ENCODE measurements at regions not wholly inside any gene's neighbourhood (a gene's known extent, or its start where the extent isn't known, plus 50 kb on each side); places are given as distances from the start of the nearest gene placed in this dataset.
"Not testable (repeated sequence)": the region's sequence is repeated elsewhere in the genome, so short reads cannot be mapped to it uniquely, and the experiment has no call there.

DNA sequence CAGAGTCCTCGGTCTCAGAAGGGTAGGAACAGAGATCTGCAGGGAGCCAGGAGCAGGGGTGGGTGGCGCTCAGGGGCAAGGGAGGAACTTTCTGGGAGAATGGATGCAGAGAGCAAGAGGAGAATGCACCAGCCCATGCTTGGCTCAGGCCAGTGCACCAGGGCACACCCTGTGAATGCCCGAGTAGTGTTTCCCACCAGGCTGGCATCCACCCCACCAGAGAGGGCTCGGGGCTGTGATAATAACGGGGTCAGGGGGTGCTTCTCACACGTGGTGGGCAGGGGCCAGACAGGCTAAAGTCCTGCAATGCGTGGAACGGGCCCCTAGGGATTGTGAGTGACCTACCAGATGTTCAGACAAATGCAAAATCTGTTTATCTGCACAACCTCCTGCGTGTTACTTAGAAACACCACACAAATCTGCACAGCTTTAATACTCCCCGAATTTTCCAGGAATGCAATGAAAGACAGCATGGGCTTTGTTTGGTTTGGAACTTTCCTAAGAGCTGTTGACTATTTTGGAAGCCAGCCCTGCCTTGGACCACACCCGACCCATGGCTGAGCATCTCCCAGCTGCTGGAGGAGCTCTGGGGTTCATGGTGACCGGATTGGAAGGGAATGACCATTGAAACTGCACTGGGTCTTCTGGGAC, 368.3 kb downstream of the SHANK2 start:
- DNase-seq, result no peak

DNA sequence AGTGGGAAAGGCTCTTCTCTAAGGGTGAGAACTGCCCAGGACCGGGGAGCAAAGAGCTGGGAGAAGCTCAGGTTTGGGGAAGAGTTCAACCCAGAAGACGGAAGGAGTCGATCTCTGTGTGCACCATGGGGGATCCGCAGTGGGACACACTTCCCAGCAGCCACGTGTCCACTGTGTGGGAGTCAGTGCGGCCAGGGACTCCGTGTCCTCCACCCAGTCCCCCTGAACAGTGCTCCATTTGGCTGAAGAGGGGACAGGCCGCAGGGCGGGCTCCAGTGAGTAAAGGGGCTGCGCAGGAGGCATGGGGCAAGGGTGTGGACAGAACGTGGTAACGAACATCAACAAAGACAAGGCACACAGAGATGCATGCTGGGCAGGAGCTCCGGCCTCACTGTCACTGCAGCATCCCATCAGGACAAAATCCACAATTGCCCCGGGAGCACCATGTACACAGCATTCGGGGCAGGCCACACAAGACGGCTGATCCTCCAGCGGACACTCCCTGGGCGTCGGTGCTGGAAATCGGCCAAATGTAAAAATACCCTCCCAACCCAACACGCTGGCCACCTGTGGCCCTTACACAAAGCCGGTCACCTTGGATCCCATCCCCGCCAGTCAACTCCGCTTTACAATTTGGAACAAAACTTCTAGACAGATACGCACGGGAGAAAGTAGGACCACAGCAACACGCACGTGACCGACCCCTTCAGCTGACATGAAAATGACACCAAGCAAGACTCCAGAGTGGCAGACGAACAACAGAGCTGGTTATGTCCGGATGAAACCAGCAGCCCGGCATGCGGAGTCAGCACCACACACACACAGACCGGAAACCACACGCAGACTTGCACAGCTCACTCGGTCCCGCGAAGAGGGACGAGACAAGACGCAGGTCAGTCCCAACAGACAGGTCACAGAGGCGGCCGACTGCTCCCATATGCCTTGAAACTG, 366.8 kb downstream of the SHANK2 start:
- DNase-seq, result no peak

DNA sequence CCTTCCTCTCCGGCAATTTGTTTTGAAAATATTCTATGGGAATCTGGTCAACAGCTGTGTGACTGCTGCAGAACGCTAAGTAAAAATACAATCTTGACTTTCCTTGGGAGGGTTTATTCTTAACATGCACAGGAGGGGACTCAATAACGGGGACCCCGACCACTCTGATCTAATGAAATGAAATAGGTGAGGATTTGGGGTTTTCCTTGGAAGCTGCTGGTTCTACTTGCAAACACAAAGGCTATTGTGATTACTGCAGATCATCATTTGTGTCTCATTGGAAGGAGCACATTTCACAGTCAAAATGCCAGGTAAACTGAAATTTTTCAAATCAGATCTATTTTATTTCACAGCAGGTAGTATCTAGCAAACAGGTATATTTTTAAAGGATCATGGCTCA, 366.1 kb downstream of the SHANK2 start:
- no peak for DNase-seq

DNA sequence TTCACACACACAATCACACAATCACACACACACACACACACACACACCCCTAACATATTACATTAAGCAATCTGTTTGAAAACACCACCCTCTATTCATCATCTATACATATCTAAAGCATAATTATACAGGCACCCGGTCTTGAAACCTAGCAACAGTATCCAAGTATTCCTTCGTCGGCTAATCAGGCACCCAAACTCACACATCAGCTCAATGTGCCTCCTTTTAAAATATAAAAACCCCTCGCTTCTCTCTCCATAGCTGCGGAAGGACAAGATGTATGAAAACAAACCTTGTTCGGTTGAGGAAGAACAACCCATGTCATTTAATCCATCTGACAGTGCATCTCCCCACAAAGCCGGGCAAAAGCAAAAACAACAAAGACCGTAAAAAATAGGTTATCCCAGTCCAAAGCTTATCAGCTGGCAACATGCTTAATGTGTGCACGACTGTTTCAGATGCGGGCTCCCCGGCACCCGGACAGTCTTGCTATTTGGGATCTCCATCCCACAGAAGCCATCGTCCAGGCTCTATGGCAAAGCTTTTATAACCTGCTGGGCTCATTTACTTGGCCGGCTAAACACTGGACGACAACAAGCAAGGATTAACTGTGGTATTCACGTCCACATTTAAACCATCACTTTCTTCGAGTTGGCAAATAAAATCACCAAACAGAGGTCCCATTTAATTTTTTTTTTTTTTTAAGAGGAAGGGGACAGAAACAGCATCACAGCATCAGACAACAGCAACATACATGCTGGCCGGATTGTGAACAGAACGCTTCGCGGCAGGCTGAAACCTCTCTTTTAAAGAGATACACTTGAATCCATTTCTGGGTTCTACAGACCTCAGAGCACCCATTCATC, 365.5 kb downstream of the SHANK2 start:
- no peak for DNase-seq

DNA sequence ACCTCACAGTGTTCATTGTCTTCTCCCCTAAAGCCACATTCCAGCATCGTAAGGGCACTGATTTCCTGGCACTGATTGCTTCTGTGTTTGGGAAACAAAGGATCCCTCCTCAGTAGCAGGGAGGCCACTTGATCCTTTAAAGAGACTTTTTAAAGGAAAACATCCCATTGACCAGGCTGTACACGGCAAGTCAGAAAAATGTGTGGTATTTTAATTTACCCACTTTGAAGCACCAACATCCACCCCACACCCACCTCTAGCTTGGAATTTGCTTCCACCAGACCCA, 364.9 kb downstream of the SHANK2 start:
- DNase-seq, result no peak

DNA sequence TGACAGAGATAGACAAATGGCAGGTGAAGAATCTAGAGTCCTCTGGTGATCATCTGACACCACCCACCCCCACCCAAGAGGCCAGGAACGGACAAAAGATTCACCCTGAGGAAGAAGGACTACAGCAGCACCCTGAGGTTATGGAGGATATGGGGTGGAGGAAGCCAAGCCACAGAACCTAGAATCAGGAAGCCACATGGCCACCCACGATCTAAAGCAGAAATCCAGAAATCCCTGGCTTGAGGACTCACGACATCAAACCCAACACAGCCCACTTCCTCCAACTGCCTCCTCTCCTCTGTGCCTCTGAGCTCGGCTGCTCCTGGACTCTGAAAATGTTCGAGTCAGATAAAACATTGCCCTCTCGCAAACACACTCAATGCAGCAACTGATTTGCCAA, 364.3 kb downstream of the SHANK2 start:
- DNase-seq, result no peak

DNA sequence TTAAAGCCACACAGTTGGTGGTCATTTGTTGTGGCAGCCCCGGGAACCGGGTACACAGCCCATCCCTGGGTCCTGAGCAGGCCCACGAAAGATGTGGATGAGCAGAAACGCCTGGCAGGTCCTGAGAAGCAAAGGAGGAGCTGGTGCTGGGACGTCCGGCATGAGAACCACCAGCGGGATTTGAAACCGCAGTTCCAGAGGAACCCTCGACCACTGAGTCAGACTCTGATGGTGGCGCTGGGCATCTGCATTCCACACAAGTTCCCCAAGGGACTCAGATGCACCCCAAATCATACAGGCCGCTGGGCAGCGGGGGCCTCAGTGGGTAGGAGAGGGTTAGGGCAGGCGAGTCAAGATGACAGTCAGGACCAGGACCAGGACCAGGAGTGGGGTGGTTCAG, 363.0 kb downstream of the SHANK2 start:
- DNase-seq, result no peak

DNA sequence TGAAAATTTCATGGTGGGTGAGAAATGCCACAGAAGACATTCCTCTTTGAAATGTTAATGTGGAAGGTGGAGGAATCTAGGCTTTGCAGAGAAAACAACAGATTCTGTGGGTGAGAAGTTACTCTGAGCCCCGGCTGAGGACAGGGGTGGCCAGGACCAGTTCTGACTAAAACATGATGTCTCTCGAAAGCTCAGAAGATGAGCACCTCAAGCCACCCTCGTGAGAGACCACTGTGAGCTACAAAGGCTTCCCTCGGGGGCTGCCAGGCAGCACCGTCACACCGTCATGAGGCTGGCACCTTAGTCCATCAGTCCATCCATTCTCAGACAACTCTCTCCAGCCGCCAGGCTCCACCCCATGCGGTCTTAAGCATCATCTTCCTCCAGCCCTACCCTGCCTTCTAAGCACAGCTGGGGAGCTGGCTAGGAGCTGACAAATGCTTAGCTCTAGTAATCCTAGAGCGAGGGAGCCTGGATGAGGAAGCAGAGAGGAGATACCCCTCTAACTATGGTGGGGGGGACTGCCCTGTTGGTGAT, 360.5 kb downstream of the SHANK2 start:
- DNase-seq, result no peak

DNA sequence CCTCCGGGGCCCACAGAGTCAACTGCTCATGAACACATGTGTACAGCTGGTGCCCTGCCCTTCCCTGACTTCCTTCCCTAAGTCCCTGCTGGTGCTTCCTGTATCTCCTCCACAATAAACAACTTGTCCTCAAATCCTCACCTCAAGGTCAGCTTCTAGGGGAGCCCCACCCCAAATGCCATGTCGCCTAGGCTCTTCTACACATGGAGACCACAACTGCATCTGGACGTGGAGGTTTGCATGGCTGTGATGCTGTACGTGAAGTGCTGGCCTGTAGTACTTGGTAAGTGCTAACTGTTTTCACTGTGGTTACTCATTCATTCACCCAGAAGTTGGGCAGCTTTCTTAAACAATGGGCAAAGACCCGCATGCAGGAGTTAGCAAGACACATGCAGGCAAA, 359.5 kb downstream of the SHANK2 start:
- no peak for DNase-seq

DNA sequence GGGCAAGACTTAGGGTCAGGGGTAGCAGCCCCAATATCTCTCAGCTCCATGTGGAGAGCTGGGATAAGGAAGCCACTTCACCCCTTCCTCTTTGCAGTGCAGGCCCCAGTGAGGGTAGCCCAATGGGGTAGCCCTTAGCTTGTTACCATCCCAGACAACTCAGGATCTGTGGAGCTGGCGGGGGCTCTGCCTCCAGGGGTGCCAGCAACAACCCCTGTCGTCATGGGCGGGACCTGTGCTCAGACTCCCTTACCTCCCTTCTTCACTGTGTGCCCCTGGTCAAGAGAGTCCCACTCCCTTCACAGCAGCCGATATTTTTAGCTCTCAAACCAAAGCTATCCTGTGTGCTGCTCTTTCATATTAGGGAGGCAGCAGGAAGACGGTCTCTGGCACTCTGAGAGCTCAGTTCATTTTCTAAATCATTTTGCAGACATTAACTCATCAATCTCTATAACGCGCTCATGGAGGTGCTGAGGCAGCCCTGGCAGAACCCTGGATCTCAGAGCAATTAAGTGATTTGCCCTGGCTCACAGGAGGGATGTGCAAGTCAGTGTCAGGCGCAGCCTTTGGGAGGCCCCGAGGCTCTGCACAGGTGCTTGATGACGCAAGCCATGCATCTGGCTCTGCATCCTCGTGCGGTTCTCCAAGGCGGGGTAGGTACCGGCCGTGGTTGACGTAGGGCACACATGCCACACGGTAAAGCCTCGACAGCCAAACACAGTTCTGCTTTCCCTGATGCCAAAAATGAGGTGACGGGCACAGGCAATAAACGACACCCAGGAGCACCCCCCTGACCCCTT, 357.6 kb downstream of the SHANK2 start:
- DNase-seq, result no peak

DNA sequence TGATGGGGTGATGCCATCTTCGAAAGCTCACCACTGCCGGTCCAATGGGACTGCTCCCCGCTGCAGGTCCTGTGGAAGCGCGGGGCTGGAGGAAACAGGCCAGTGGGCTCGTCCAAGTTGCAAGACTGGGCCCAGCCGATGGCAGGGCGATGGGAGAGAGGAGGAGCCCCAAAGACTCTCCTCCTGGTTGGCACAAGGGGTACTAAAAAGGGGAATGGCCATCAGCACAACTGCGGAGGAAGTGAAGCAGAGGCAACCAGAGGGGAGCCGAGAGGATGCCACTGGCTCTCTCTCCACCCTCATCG, 357.1 kb downstream of the SHANK2 start:
- no peak for DNase-seq

DNA sequence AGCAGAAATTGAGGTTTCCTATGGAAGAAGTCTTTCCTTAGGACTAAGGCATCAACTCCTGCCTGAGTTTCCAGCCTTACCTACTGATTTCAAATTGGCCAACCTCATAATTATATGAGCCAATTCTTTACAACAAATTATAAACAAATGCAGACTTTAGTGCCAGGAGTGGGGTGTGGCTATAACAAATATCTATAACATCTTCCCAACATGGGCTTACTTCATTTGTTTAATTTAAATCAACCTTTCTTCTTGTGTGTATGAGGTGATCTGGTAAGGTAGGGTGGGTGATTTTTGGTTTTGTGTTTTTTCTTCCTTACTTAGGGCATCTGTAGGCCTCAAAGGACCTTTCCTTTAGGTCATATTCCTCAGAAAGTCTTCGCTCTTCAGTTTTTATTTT, 354.9 kb downstream of the SHANK2 start:
- no peak for DNase-seq

DNA sequence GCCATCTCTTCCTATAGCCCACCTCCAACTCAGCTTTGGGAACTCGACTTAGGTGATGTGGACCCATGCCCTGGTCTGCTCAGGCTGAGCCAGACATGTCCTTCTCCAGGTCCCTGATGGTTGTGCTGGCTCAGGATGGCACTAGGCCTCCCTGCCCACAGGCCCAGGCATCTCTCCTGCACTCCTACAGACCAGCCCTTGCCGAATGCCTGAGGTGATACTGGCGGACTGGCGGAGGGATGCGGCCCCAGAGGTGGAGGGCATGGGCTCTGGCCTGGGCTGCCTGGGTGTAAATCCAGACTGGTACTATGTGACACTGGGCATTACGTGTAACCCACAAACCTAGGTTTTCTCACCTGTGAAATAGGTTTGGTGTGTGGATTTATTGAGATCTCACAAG, 352.8 kb downstream of the SHANK2 start:
- DNase-seq, result no peak

DNA sequence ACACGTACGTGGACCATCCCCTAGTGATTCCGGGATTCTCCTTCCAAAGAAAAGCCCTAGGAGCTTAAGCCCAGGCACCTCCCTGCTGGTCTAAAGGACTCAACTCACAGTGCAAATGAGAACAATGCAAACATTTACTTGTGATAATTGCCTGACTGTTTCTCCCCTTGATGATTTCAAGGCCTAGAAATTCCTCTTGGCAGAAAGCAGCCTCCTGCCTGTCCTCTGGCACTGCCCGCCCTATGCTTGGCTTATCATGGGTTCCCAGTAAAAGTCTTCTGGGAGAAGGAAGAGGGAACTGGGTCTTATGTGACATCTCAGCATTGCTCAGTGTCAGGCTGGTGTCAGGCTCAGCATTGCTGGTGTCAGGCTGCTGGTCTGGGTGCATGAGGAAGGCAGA, 351.8 kb downstream of the SHANK2 start:
- DNase-seq, result no peak

DNA sequence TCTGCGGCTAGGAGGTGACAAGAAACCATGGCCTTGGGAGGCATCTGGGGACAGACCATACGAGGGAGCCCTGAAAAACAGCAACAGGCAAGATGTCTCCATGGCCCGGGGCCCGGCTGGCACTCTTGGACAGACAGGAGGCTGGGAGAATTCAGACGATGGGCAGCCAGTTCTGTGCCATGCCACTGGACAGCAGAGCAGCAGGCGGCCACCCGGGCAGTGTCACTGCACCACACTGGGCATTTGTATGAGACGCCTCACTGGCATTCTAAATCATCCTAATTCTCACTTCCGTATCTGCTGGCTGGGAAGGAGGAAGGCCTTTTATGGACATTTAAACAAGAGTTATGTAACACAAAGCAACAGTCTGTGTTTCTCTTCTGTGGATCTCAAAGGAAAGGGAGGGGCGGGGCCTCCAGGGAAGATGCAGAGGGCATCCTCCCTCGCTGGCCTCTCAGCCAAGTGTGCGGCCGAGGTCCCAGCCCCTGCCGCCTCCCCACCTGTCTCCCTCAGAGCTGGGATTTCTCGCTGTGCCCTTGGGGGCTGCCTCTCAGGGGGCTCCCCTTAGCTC, 350.3 kb downstream of the SHANK2 start:
- no peak for DNase-seq

DNA sequence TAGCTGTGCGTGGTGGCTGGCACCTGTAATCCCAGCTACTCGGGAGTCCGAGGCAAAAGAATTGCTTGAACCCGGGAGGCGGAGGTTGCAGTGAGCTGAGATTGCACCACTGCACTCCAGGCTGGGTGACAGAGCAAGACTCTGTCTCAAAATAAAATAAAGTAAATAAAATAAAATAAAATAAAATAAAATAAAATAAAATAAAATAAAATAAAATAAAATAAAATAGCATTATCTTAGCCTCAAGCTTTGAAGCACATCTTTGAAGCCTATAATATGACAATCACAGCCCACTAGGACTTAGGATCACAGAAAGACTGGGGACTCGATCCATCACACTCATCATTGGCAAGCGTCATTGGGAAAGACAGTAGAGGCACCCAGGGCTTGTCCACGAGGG, 349.1 kb downstream of the SHANK2 start:
- DNase-seq, result not testable (repeated sequence)

DNA sequence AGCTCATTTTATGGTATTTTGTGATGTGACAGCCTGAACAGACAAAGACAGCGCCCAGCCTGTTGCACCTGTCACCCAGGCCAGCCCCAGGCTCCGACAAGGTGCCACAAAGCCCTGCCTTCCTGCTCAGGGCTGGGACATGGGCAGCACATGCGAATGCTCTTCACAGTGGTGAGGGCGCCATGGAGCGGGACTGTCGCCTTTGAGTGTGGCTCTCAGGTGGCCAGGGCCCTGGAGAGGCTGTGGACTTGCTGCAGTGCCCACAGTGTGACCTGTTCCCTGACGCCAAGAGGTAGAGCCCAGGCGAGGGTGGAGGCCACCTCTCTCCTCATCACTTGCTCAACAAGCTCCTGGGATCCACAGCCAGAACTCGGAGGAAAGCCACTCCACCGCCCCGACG, 346.3 kb downstream of the SHANK2 start:
- DNase-seq, result no peak

DNA sequence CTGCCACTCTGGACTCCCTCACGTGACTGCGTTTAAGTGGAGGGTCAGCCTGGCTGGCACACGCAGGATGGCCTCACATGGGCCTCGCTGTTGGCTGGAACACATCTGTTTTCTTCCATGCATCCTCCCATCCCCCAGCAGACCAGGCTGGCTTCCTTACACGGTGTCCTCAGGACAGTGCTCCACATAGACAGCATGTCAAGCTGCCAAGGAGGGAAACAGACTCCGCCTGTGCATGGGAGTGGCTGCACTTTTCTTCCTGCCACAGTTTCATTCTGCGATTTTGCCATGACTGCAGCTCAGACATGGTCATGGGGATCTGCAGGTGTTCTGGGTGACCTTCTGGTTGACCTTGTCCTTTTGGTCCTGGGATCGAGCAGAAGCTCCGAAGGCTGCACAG, 344.2 kb downstream of the SHANK2 start:
- DNase-seq, result no peak

DNA sequence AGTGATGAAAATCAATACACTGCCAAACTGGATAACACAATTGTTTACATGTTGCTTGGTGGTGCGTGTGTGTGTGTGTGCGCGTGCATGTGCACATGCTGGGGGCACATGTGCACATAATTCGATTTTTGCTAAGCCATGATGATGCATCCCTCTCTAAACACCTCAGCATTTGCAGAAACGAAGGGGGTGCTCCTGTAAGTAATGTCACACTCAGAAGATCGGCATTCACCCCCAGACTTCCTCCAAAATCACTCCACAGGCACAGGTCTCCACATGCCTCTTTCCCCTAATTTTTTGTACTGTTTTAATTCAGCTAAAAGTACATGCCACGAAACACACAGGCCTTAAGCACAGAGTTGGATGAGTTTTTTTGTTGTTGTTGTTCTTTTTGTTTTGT, 341.5 kb downstream of the SHANK2 start:
- DNase-seq, result no peak

DNA sequence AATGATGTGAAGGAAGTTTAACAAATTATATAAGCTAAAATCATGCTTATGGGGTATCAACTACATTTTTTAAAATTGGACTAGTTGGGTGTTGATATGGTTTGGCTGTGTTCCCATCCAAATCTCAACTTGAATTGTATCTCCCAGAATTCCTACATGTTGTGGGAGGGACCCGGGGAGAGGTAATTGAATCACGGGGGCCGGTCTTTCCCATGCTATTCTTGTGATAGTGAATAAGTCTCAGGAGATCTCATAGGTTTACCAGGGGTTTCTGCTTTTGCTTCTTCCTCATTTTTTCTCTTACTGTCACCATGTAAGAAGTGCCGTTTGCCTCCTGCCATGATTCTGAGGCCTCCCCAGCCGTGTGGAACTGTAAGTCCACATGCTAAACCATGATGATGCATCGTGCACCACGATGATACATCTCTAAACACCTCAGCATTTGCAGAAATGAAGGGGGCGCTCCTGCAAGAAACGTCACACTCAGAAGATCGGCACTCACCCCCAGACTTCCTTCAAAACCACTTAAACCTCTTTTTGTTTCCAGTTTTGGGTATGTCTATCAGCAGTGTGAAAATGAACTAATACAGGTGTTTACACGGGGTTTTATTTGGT, 340.0 kb downstream of the SHANK2 start:
- DNase-seq, result no peak

DNA sequence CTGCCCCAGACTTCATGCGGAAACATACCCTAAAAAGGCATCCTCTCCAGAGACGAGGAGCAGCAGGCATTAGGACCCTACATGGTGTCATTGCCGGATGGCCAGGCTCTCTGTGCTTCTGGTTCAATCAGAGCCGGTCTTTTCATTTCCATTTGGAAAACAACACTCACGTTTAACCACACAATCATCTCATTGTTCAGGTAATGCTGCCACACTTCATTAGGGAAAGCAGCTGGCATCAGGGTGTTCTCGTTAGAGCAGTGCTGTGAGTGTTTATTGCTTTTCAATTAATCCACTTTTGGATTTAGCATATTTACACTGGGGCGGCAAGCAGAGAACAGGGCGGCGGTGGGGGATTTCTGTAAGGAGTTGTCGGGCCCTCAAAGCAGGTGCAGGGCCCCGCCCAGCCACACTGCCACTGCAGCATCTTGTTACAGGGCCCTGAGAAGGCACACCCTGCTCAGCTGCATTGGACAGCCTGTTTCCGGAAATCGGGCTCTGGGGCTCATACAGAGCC, 338.6 kb downstream of the SHANK2 start:
- peak; percentile 55 for DNase-seq

DNA sequence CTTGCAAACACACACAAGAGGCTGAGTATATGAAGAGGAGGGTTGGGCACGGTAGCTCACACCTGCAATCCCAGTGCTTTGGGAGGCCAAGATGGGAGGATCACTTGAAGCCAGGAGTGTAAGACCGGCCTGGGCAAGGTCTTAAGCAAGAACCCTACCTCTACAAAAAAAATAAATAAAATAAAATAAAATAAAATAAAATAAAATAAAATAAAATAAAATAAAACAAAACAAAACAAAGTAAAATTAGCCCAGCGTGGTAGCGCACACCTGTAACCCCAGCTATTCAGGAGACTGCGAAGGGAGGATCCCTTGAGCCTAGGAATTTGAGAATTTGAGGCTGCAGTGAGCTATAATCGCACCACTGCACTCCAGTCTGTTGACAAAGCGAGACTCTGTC, 337.9 kb downstream of the SHANK2 start:
- DNase-seq, result peak; percentile 1
